IPS-18c (cell line): ENCODE measurements at regions not wholly inside any gene's neighbourhood (a gene's known extent, or its start where the extent isn't known, plus 50 kb on each side); places are given as distances from the start of the nearest gene placed in this dataset.
"Not testable (repeated sequence)": the region's sequence is repeated elsewhere in the genome, so short reads cannot be mapped to it uniquely, and the experiment has no call there.

ENCODE experiments used
- H3K4me3 ChIP-seq: 2 replicates; pipeline ENCODE4 v1.7.0; 2013; ENCODE audit warnings: low read depth, mild to moderate bottlenecking, low read length, moderate library complexity; ENCODE audit not compliant: insufficient read depth
- H3K9me3 ChIP-seq: one replicate; pipeline ENCODE4 v1.6.1; 2013; ENCODE audit warnings: mild to moderate bottlenecking, low read length, moderate library complexity; ENCODE audit not compliant: control insufficient read depth, insufficient read depth

DNA sequence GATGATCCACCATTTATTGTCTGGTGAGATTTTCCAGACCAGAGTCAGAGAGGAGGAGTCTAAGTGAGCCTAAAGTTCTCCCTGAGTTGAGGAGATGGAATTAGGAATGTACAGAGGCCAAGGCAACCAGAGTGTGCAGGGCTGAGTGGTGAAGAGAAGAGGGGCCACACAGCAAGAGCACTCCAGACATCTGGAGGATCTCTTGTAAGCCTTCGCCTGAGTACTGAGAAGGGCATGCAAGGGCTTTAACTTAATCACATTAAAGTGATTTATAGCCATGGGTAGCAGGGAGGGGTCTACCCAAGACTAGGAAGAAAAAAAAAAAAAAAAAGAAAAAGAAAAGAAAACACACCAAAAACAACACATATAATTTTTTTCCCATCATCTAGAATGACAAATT is 1190.4 kb downstream of the GATA3 start:
- Histone ChIP-seq H3K4me3 (no peak overlapping the region), H3K9me3 (no peaks in the 10 kb centered on the region)

DNA sequence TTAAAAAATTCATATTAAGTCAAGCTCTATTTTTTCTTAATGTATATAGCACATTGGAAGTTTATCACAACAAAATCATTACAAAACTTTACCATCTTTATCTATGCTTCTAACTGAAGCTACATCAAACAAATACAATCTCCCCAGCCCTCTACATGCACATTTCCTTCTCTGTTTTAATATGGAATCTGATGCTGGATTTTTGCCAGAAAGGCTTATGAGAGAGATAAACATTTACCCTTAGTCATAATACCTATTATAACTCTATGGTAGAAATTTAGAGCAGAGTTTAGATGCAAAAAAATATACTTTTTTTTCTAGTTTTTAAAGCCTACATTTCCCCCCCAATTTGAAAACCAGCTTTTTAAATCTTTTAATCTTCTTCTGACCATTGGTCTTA is 1198.6 kb downstream of the GATA3 start:
- no peak overlapping the region for H3K4me3 ChIP-seq
- H3K9me3 ChIP-seq: no peaks in the 10 kb centered on the region

DNA sequence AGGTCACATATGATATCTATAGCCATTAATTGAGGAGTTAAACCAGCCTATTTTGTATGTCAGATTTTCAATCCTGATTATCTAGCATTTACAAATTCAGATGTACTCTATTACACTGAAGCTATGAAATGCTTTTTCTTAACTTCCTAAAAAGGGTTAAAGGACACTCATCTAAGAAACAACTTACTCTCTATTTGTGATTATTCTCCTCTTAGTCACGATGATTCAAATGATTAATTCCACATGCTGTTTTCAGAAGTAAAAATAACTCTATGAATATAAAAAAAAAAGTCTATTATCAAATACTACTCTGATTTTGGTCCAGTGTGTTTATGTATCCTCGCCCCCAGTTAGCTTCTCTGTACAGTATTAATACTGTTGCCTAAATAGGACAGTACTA is 1199.9 kb downstream of the GATA3 start:
- Histone ChIP-seq H3K4me3 (no peak overlapping the region), H3K9me3 (no peaks in the 10 kb centered on the region)

DNA sequence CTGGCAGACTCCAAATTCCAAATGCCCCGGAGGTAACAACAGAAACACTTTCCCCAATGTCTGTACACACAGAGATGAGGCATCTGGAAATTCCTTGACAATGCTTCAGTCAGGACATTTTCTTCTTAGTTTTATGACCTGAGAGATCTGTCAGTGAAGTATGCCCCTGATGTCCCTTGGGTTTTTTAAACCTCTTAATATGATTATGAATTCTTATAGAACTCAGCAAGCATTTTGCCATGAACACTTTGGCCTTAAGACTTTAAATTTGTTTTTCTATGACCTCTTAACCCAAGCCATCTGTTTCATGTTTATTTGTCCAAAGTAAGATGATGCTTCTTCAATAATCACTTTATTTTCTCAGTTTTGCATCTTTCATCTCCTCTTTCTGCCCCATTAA is 1206.2 kb downstream of the GATA3 start:
- no peaks in the 10 kb centered on the region for H3K9me3 ChIP-seq
- no peak overlapping the region for H3K4me3 ChIP-seq

DNA sequence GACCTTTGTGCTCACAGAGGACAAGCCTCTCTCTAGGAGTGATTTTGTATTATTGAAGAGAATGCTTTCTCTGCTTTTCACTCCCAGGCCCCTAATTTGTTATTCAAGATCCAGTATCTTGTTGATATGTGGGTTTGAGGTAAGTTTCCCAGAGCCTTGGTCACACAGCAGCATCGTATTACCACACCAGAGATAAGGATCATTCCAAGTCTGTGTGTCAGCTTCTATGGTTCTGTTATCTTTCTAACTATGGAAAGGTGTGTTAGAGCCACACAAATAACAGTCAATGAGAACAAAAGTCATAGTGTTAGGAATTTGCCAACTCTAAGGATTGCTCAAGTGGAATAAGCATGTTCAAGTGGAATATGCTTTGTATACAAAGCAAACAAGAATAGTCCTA is 1208.3 kb downstream of the GATA3 start:
- Histone ChIP-seq H3K9me3 (no peaks in the 10 kb centered on the region), H3K4me3 (no peak overlapping the region)

DNA sequence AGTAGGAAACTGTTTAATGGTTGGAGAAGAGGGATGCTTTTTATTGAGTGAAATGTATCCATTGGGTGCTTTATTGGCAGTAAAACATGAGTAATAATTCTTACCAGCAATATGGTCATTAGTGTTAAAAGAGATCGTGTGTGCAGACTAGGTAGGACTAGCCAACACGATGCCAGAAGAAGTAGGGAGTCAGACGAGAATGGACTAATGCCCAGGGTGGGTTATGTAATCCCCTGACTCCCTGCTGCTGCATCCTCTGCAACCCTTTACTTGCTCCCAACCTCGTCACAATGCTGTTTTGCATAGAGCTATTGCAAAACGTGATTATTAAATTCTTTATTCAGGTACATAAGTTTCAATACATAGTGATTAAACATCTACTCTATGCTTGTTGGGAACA is 1213.7 kb downstream of the GATA3 start:
- no peaks in the 10 kb centered on the region for H3K9me3 ChIP-seq
- H3K4me3 ChIP-seq: no peak overlapping the region

DNA sequence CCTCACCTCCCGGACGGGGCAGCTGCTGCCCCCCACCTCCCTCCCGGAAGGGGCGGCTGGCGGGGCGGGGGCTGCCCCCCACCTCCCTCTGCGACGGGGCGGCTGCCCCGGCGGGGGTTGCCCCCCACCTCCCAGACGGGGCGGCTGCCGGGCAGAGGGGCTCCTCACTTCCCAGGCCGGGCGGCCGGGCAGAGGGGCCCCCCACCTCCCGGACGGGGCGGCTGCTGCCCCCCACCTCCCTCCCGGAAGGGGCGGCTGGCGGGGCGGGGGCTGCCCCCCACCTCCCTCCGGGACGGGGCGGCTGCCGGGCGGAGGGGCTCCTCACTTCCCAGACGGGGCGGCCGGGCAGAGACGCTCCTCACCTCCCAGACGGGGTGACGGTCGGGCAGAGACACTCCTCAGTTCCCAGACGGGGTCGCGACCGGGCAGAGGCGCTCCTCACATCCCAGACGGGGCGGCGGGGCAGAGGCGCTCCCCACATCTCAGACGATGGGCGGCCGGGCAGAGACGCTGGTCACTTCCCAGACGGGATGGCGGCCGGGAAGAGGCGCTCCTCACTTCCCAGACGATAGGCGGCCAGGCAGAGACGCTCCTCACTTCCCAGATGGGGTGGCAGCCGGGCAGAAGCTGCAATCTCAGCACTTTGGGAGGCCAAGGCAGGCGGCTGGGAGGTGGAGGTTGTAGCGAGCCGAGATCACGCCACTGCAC is 1218.8 kb downstream of the GATA3 start:
- not testable (repeated sequence) for H3K9me3 ChIP-seq, H3K4me3 ChIP-seq

DNA sequence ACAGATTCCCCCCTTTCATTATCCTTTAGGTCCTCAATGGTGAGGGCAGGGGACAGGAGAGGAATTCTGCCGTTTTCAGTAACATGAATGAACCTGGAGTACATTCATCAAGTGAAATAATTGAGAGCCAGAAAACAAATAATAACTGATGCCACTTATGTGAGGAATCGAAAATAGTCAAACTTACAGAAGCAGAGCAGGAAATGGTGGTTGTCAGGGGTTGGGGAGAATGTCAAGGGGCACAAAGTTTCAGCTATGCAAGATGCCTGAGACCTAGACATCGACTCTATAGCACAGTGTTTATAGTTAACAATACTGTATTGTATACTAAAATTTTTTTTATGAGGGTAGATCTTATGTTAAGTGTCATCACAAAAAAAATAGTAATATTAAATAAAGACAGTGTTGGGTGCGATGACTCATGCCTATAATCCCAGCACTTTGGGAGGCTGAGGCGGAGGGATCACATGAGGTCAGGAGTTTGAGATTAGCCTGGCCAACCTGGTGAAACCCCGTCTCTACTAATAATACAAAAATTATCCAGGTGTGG is 1219.8 kb downstream of the GATA3 start:
- Histone ChIP-seq H3K4me3 (no peak overlapping the region), H3K9me3 (no peaks in the 10 kb centered on the region)

DNA sequence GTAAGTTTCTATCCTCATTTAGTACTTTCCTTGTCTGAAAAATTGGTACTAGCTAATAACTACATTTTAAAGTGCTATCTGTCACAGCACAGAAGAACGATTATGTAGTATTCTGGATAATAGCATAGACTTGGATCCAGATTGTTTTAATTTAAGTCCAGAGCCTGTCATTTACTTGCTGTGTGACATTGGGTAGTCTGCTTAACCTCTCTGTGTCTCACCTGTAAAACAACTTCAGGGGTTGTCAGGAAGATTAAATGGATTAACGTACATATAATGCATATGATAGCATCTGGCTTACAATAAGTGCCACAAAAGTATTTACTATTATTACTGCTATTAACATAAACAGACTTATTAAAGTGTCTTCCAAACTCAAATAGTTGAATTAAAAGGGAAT is 1221.4 kb downstream of the GATA3 start:
- Histone ChIP-seq H3K4me3 (no peak overlapping the region), H3K9me3 (no peaks in the 10 kb centered on the region)

DNA sequence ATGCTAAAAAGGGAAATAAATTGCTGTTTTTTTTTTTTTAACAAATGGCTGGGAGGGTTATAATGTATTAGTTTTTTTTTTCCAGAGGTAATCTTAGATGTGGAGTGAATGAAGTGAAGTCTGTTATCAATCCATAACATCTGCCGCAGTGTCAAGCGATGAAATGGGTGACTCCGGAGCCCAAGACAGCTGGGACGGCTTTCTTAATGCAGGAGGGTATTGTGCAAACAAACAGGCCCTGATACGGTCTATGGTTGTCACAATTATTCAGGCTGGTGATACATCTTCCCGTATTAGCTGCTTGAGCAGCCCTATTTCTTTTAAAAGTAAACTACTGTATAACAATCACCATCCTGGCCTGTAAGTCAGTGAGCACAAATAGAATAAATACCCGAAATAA is 1231.2 kb downstream of the GATA3 start:
- Histone ChIP-seq H3K4me3 (no peak overlapping the region), H3K9me3 (no peaks in the 10 kb centered on the region)

DNA sequence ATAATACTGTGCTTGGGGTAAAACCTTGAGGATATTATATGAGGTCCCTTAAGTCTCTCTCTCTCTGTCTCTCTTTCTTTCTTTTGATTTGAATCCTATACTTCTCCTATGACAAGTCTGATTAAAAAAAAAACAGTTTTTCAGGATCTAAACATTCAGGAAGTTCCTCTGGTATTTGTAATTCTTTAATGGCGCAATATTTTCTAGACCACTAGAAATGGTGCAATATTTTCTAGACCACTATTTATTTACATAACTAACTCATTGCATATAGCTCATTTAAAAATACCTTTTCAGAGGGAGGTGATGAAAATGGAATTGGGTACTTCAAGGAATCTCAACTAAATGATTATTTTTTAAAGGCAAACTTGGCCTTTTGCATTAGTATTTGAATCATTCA is 1235.3 kb downstream of the GATA3 start:
- Histone ChIP-seq H3K4me3 (no peak overlapping the region), H3K9me3 (no peaks in the 10 kb centered on the region)

DNA sequence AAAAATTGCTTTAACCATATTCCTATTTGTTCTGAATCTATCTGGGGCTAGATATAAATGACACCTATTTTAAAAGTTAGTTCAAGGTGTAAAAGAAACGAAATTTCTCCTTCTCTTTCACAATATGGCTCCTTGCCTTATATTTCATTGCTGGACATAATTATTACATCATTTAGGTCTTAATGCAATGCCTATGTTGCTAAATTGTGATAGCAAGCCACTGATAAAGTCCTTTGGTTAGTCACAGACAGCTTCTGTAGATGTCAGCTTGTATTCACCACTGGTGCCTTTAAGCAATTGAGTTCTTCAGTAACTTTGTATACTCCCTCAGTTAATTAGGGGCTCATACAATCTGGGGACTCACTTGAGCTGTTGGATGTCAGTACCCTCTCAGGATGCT is 1236.6 kb downstream of the GATA3 start:
- Histone ChIP-seq H3K4me3 (no peak overlapping the region), H3K9me3 (no peaks in the 10 kb centered on the region)

DNA sequence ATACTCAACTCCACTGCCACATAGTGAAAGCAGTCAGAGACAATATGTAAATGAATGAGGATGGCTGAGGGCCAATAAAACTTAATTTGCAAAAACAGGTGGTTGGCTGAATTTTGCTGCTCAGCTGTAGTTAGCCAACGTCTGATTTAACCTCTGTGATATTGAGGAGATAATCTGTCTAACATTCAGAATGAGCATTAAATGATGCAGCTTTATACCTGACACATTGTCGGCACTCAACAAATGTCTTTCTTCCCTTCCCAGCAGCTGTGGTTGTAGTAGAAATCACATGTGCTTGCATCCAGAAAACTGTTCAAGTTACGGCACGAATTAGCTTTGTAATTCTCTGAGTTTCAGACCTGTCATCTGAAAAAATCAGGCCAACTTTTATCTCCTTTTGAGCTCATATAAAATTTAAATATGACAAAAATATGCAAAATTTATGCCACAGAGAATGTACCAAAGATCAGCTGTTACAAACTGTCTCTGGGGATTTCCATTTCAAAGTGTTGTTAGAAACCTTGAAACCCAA is 1239.7 kb downstream of the GATA3 start:
- no peak overlapping the region for H3K4me3 ChIP-seq
- no peaks in the 10 kb centered on the region for H3K9me3 ChIP-seq

DNA sequence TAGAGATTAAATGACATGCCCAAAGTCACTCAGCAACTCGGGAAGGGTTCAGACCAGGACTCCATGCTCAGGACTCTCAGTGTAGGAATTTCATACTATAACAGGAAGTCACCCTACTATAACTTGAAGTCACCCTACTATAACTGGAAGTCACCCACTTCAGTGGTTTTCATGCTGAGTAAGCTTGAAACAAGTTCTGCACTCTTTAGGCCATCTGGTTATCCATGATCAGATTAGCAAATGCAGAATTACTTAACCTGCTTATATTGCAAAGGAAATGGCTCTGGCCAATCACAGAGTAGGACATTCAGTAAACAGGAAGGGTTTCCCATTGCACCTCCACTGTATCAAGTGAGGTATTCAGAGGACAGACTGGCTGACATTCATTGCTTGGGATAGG is 1240.4 kb downstream of the GATA3 start:
- no peak overlapping the region for H3K4me3 ChIP-seq

DNA sequence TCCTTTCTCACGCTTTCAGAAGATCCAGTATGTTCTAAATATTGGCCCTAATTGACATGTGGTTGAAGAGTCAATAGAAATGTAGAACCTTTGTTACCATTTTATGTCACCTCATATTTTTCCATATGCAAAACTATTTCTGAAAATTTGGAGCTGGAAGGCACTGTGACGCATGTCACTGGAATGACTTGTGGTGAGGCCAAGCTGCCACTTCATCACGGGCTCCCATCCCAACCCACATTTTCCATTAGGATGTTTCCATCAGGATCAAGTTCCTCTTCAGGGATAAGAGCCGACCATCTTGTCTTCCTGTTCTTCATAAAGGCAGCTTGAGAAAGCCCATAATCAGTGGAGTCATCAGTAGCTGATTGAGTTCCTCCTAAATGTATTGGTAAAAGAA is 1241.7 kb downstream of the GATA3 start:
- H3K4me3 ChIP-seq: no peak overlapping the region
- H3K9me3 ChIP-seq: no peaks in the 10 kb centered on the region

More for the DNA sequence above, 1240.4 kb downstream of the GATA3 start:
- no peaks in the 10 kb centered on the region for H3K9me3 ChIP-seq

DNA sequence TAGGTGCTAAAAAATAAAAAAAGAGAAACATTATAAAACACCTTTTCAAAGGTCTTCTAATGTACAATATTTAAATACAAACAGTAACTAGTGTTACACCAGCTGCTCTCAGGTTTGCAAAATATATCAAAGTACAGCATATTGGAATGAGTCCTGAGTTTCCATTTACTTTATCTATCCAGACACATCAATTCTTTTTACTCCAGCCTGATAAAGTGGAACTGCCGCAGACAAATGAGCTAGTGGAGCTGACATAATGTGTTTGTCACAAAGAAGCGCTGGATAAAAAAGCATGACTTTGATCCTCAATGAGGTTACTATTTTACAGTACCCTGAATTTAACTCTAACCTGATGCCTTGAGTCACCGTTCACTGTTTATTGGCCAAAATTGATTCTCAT is 1243.1 kb downstream of the GATA3 start:
- H3K9me3 ChIP-seq: no peaks in the 10 kb centered on the region

DNA sequence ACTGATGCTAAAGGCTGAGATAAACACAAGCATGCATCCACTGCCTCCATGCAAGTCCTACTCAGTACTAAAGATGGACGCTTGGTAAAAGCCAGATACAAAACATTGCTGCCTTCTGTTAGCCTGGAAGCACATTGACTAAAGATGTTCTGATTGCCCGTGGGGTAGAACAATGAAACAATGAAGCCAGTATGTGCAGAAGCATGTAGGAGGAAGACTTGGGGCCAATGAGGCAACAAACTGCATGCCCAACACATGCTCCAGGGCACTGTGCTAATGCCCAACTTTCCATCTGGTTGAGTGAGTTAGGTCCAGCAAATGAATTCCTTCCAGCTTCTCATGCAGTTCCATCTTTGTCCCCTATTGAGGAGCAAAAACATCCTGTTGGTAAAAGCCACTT is 1245.5 kb downstream of the GATA3 start:
- Histone ChIP-seq H3K9me3 (no peaks in the 10 kb centered on the region), H3K4me3 (no peak overlapping the region)

More for the DNA sequence above, 1243.1 kb downstream of the GATA3 start:
- H3K4me3 ChIP-seq: no peak overlapping the region

DNA sequence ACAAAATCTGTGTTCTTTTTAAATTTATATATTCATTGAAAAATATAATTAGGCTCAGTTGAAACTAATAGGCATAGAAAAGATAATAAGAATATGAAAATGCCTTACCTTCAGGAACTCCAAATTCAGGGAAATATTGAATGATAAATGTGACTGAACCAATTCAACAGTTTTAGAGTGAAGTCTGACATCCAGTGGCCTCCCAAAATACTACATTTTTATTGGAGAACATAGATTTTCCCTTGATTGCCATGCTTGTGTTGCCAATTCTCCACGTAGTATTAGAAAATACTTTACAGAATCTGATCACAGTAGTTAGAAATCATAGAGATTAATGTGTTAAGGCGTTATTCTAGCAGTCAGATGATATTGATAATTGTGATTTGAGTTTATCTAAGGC is 1246.7 kb downstream of the GATA3 start:
- Histone ChIP-seq H3K9me3 (no peaks in the 10 kb centered on the region), H3K4me3 (no peak overlapping the region)

DNA sequence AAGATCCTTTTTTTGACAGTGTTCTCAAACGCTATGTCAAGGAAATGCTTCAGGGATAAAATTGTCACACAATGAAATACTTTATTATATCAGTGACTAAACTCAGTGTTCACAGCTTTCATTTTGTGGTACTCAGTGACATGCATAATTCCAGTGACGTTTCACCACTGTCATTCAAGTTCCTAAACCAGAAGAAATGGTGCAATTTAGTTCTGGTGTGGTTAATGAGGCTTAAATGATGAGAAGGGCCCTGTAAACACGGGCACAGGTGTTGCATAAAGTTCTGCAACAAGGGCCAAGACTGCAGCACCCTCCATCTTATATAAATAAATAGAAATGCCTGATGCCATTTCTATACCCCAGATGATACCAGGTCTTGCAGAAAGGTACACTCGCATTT is 1247.1 kb downstream of the GATA3 start:
- no peak overlapping the region for H3K4me3 ChIP-seq

More for the DNA sequence above, 1247.1 kb downstream of the GATA3 start:
- H3K9me3 ChIP-seq: no peaks in the 10 kb centered on the region
